Kidney epithelial cell (primary cell): ENCODE measurements at regions not wholly inside any gene's neighbourhood (a gene's known extent, or its start where the extent isn't known, plus 50 kb on each side); places are given as distances from the start of the nearest gene placed in this dataset.

Source experiments
- DNase-seq: peaks from one replicate; pipeline ENCODE4 v3.0.0-alpha.2; 2010; ENCODE audit warnings: low read depth
- H3K27me3 ChIP-seq: 2 replicates; pipeline ENCODE4 v1.6.0; 2011; ENCODE audit warnings: low read length; ENCODE audit not compliant: control insufficient read depth, insufficient read depth
- H3K36me3 ChIP-seq: 2 replicates; pipeline ENCODE4 v1.5.1; 2011; ENCODE audit warnings: low read length; ENCODE audit not compliant: control insufficient read depth, insufficient read depth
- H3K4me3 ChIP-seq: 2 replicates; pipeline ENCODE4 v1.5.1; 2011; ENCODE audit warnings: low read depth, mild to moderate bottlenecking, control low read depth, low read length
- TF ChIP-seq, protein P1 (sequence below): IDR thresholded peaks from 2 replicates; pipeline ENCODE4 v1.5.1; 2011; ENCODE audit warnings: mild to moderate bottlenecking, moderate library complexity, low read length, control low read depth, inconsistent platforms; ENCODE audit not compliant: insufficient read depth, poor library complexity, severe bottlenecking

DNA sequence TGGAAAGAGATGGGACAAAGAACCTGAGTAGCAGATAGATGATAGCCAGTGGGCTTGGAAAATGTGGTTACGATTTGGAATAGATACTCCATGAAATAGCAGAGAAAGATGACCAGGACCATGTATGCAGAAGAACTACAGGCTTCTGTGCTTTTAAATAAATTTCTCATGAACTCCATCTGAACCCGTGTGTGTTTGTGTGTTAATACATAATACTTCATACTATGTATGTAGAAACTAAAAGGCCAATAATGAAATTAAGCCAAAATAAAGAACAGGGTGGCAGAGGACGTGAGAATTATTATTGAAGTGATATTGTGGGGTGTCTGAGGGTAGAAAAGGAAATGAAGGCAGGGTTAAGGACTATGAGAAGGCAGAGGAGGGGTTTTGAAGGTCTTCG lies 385.1 kb upstream of the RPS23 start:
- TF ChIP-seq, protein P1, sequence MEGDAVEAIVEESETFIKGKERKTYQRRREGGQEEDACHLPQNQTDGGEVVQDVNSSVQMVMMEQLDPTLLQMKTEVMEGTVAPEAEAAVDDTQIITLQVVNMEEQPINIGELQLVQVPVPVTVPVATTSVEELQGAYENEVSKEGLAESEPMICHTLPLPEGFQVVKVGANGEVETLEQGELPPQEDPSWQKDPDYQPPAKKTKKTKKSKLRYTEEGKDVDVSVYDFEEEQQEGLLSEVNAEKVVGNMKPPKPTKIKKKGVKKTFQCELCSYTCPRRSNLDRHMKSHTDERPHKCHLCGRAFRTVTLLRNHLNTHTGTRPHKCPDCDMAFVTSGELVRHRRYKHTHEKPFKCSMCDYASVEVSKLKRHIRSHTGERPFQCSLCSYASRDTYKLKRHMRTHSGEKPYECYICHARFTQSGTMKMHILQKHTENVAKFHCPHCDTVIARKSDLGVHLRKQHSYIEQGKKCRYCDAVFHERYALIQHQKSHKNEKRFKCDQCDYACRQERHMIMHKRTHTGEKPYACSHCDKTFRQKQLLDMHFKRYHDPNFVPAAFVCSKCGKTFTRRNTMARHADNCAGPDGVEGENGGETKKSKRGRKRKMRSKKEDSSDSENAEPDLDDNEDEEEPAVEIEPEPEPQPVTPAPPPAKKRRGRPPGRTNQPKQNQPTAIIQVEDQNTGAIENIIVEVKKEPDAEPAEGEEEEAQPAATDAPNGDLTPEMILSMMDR, result no peak
- no peak for DNase-seq
- H3K27me3 ChIP-seq, result no peaks in the 10 kb centered on the region
- H3K4me3 ChIP-seq, result no peak overlapping the region
- H3K36me3 ChIP-seq, result no peaks in the 10 kb centered on the region

DNA sequence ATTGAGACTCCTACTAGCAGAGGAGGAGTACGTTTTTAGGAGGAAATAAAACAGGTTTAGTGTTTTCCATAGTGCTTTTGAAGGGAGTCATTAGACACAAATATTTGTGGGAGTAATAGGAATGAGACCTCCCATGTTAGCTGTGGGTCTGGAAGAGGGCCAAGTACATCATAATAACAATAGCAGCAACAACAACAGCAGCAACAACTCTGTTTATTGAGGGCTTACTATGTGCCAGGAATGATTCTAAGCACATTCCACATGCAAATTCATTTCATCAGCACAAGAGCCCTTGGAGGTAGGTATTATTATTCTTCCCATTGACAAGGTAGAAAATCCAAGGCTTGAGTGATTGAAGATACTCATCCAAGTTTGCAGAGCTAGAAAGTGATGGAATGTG lies 384.2 kb upstream of the RPS23 start:
- no peak for DNase-seq
- TF ChIP-seq, protein P1, result no peak

DNA sequence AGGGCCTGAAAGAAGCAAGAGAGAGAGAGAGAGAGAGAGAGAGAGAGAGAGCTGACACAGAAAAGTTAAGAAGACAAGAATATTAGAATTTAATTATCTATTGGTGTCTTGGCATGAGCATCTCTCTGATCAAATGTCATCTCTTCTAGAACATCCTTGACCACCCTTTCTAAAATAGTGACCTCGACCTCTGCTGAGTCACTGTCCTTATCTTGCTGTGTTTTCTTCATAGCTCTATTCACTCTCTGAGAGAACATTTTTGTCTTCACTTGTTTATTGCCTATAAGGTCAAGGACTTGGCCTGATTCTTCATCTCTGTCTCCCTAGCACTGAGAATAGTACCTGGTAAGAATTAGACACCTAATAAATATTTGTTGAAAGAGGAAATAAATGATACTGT lies 383.8 kb upstream of the RPS23 start:
- Histone ChIP-seq H3K36me3 (no peaks in the 10 kb centered on the region), H3K4me3 (no peak overlapping the region), H3K27me3 (no peaks in the 10 kb centered on the region)
- DNase-seq, result no peak
- TF ChIP-seq, protein P1, result no peak

More for the DNA sequence above, 384.2 kb upstream of the RPS23 start:
- no peaks in the 10 kb centered on the region for H3K36me3 ChIP-seq
- H3K27me3 ChIP-seq, result no peaks in the 10 kb centered on the region
- no peak overlapping the region for H3K4me3 ChIP-seq

DNA sequence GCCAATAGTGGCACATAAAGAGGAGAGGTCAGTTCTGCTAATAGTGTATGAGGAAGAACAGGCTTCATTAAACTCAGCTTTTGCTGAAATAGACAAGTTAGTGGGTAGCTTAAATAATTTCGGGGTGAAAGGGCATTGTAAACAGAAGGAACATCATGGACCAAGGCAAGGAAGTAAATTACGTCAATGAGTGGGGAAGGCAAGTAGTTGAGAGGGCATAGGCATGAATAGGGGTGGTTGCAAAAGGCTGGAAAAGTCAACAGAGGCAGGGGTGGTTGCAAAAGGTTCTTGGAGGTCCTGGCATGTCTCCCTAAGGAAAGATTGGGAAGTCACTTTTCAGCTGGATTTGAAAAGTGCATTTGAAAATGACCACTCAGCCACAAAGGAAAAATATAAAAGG lies 383.3 kb upstream of the RPS23 start:
- Histone ChIP-seq H3K27me3 (no peaks in the 10 kb centered on the region), H3K4me3 (no peak overlapping the region), H3K36me3 (no peaks in the 10 kb centered on the region)
- TF ChIP-seq, protein P1, result no peak
- DNase-seq, result no peak

DNA sequence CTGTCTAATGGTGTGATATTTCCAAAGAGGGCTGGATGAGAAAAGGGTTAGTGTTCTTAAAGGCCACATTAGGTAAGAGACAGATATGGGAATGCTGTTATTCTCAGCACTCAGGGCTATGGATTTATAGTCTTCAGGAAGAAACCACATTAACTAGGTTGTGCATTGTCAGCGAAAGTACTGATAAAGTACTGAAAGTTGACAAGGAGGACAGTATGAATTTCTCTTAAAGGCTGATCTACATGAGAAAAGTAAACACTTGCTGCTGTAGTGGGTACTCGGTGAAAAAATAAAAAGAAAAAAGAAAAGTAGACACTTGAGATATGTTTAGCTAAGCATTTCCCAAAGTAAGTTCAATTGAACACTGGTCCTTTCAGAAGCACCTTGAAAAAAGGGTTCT lies 381.0 kb upstream of the RPS23 start:
- DNase-seq, result no peak
- Histone ChIP-seq H3K27me3 (no peaks in the 10 kb centered on the region), H3K4me3 (no peak overlapping the region), H3K36me3 (no peaks in the 10 kb centered on the region)
- TF ChIP-seq, protein P1, result no peak

DNA sequence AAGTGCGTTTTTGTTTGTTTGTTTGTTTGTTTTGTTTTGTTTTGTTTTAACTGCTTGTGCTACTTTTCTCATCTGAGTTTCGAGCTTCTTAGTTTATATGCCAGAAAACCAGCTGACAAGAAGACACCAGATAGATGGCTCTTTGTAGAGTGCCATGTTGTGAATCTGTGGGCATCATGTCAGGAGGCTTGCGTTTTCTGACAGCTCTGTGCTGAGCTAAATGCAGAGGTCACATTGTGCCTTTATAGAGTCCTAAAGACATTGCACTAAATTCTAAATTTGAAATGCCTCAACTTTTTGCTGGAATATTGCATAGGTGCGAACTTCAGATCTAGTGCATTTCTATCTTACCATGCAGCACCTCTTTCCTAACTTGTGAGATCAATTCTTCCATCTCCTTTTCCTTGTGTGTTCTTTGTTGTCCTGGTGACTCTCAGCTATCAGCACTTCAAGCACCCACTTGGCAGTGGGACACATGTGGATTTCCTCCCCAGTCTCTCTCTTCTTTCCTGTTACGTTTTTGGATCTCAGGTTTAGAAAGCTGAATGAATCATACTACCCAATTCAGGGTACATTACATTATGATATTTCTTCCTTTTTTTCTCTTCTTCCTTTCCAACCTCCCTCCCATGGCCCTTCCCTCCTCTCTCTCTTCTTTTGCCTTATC lies 379.0 kb upstream of the RPS23 start:
- H3K27me3 ChIP-seq, result no peaks in the 10 kb centered on the region
- H3K36me3 ChIP-seq, result no peaks in the 10 kb centered on the region
- no peak for DNase-seq
- H3K4me3 ChIP-seq, result no peak overlapping the region
- TF ChIP-seq, protein P1, result no peak
